ENCODE measurements at regions not wholly inside any gene's neighbourhood (a gene's known extent, or its start where the extent isn't known, plus 50 kb on each side); places are given as distances from the start of the nearest gene placed in this dataset.

DNA sequence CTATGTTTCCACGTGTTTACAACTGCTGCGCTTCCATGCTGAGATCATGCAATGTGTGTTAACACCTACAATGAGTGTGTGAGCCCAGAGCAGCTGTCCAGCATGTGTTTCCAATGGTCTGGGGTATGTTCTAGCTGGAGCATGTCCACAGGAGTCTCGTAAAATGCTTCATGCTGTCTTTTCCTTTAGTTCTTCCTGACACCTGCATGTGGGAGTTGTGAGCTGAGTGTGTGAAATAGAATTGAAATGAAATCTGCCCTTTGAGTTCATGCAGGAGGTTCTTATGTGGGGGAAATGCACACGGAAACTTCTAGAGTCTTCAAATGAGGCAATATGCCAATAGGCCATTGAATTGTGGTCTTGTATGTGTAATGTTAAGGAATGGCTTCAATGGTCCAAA lies 205.1 kb downstream of the RND3 start:
- H3K4me3 ChIP-seq (ENCODE audit: low read length) = no peak overlapping the region
- Mint-ChIP-seq H3K4me3 (no peak overlapping the region), H3K36me3 (ENCODE audit: low read depth) (no peaks in the 10 kb centered on the region), H3K4me1 (ENCODE audit: low read depth) (no peaks in the 10 kb centered on the region), H3K27ac (no peak overlapping the region), H3K9me3 (peaks cover 7% of the 10 kb centered on the region), H3K27me3 (no peaks in the 10 kb centered on the region)
- TF ChIP-seq, protein P1, sequence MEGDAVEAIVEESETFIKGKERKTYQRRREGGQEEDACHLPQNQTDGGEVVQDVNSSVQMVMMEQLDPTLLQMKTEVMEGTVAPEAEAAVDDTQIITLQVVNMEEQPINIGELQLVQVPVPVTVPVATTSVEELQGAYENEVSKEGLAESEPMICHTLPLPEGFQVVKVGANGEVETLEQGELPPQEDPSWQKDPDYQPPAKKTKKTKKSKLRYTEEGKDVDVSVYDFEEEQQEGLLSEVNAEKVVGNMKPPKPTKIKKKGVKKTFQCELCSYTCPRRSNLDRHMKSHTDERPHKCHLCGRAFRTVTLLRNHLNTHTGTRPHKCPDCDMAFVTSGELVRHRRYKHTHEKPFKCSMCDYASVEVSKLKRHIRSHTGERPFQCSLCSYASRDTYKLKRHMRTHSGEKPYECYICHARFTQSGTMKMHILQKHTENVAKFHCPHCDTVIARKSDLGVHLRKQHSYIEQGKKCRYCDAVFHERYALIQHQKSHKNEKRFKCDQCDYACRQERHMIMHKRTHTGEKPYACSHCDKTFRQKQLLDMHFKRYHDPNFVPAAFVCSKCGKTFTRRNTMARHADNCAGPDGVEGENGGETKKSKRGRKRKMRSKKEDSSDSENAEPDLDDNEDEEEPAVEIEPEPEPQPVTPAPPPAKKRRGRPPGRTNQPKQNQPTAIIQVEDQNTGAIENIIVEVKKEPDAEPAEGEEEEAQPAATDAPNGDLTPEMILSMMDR (IDR thresholded peaks at IDR 0.05) = no peak
- no peak overlapping the region for H3K27ac ChIP-seq (ENCODE audit: low read depth in 1 of 2, low read length in 2 of 2)
- intact Hi-C loops (cut with DNase I, micrococcal nuclease) = no loop called here
- no peaks in the 10 kb centered on the region for H3K36me3 ChIP-seq (ENCODE audit: insufficient read depth, low read length)
- DNase-seq = no peak
- ATAC-seq (ENCODE audit: poor library complexity) = no peak
- POLR2A ChIA-PET = no interaction called here
- no peaks in the 10 kb centered on the region for H3K4me1 ChIP-seq (ENCODE audit: insufficient read depth, low read length)
- peaks cover 0 to 3% of the 10 kb centered on the region in 2 experiments for H3K9me3 ChIP-seq (ENCODE audit: control insufficient read depth in 1 of 2, insufficient read depth in 1 of 2, low read length in 2 of 2)
- CTCF ChIA-PET = no interaction called here
- no peaks in the 10 kb centered on the region for H3K27me3 ChIP-seq (ENCODE audit: control insufficient read depth in 1 of 2, insufficient read depth in 2 of 2, low read length in 2 of 2)

DNA sequence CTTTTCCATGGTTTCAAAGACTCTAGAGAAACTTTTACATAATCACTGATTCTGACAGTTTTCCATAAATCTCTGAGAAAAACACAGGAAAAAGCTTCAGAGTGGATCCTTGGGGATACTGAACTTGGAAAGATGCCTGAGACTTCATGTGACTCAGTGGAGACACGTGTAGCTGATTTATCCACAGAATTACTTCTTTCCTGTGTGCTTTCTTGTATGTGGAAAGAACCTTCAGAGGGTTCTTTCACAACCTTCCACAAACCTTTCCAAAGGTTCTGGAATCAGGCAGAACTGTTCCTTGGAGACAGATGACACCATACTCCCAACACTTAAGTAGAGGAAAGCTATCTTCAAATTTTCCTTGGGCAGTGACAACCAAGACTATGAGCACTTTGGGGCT lies 207.2 kb downstream of the RND3 start:
- H3K4me1 ChIP-seq (ENCODE audit: insufficient read depth, low read length) = no peaks in the 10 kb centered on the region
- H3K4me1 Mint-ChIP-seq (ENCODE audit: low read depth) = no peaks in the 10 kb centered on the region
- TF ChIP-seq, protein P1 (IDR thresholded peaks at IDR 0.05) = no peak
- H3K4me3 Mint-ChIP-seq = no peak overlapping the region
- H3K4me3 ChIP-seq (ENCODE audit: low read length) = no peak overlapping the region
- no peak for DNase-seq
- no peak overlapping the region for H3K27ac Mint-ChIP-seq
- H3K9me3 ChIP-seq (ENCODE audit: control insufficient read depth in 1 of 2, insufficient read depth in 1 of 2, low read length in 2 of 2) = peaks cover 0 to 9% of the 10 kb centered on the region in 2 experiments
- intact Hi-C loops (cut with DNase I, micrococcal nuclease) = no loop called here
- H3K27ac ChIP-seq (ENCODE audit: low read depth in 1 of 2, low read length in 2 of 2) = no peak overlapping the region
- no peaks in the 10 kb centered on the region for H3K36me3 ChIP-seq (ENCODE audit: insufficient read depth, low read length)
- ChIA-PET POLR2A (no interaction called here), CTCF (no interaction called here)
- H3K27me3 ChIP-seq (ENCODE audit: control insufficient read depth in 1 of 2, insufficient read depth in 2 of 2, low read length in 2 of 2) = no peaks in the 10 kb centered on the region
- no peak for ATAC-seq (ENCODE audit: poor library complexity)
- H3K27me3 Mint-ChIP-seq = no peaks in the 10 kb centered on the region
- peaks cover 17% of the 10 kb centered on the region for H3K9me3 Mint-ChIP-seq
- H3K36me3 Mint-ChIP-seq (ENCODE audit: low read depth) = no peaks in the 10 kb centered on the region

DNA sequence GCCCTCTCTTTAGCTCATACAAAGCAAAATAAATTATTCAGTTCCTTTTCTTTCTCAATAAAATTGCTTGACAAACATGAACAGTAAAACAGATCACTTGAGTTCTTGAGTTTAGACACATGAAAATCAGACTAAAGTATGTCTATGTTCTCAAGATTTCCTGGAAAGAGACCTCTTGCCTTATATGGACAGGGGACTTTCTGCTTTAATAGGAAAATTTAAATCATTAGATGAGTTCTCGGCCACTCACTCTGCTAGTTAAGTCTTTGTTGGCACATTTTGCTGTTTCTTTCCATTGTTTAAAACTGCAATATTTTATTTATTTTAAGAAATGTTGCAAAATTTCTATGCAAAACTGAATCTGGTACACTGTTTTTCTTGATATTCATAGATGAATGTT lies 207.8 kb downstream of the RND3 start:
- Mint-ChIP-seq H3K36me3 (ENCODE audit: low read depth) (no peaks in the 10 kb centered on the region), H3K9me3 (peaks cover 18% of the 10 kb centered on the region), H3K27ac (no peak overlapping the region), H3K4me3 (no peak overlapping the region), H3K27me3 (no peaks in the 10 kb centered on the region), H3K4me1 (ENCODE audit: low read depth) (no peaks in the 10 kb centered on the region)
- TF ChIP-seq, protein P1 (IDR thresholded peaks at IDR 0.05) = no peak
- DNase-seq (no peak), ATAC-seq (ENCODE audit: poor library complexity) (no peak)
- Histone ChIP-seq H3K27me3 (ENCODE audit: control insufficient read depth in 1 of 2, insufficient read depth in 2 of 2, low read length in 2 of 2) (no peaks in the 10 kb centered on the region), H3K4me3 (ENCODE audit: low read length) (no peak overlapping the region), H3K9me3 (ENCODE audit: control insufficient read depth in 1 of 2, insufficient read depth in 1 of 2, low read length in 2 of 2) (peaks cover 0 to 9% of the 10 kb centered on the region in 2 experiments), H3K27ac (ENCODE audit: low read depth in 1 of 2, low read length in 2 of 2) (no peak overlapping the region), H3K4me1 (ENCODE audit: insufficient read depth, low read length) (no peaks in the 10 kb centered on the region), H3K36me3 (ENCODE audit: insufficient read depth, low read length) (no peaks in the 10 kb centered on the region)
- CTCF ChIA-PET = no interaction called here
- intact Hi-C loops (cut with DNase I, micrococcal nuclease) = no loop called here
- POLR2A ChIA-PET = no interaction called here

All from CD4-positive, alpha-beta T cell (primary cell).